Omental fat pad (tissue), 3 donors: ENCODE measurements at regions not wholly inside any gene's neighbourhood (a gene's known extent, or its start where the extent isn't known, plus 50 kb on each side); places are given as distances from the start of the nearest gene placed in this dataset.

Experiments used
- ATAC-seq: fragments of 150-250 bp; one replicate; pipeline ENCODE4 v1.9.1; 2016; ENCODE audit warnings: mild to moderate bottlenecking, moderate library complexity; ENCODE audit not compliant: low FRiP score
- DNase-seq: peaks from one replicate; pipeline ENCODE4 v3.0.0-alpha.2; 2019; ENCODE audit warnings: low spot score
- CTCF ChIP-seq, 3 donors: fragments of 450-650 bp; IDR thresholded peaks; one replicate each; pipeline ENCODE4 v1.5.1; 2016 to 2017; ENCODE audit warnings: antibody characterized with exemption in 3 of 3, mild to moderate bottlenecking in 3 of 3, moderate library complexity in 2 of 3

GRCh38 chr10:128645486-128645885 is 519.3 kb upstream of the MKI67 start:
- TF ChIP-seq CTCF (IDR thresholded peaks at IDR 0.05) = no peak
- ATAC-seq (no peak), DNase-seq (no peak)

GRCh38 chr10:128646956-128647355 is 520.7 kb upstream of the MKI67 start:
- DNase-seq = no peak
- TF ChIP-seq CTCF (IDR thresholded peaks at IDR 0.05) = no peak
- ATAC-seq = no peak

- no peak for ATAC-seq
- no peak for DNase-seq
- no peak for TF ChIP-seq CTCF (IDR thresholded peaks at IDR 0.05)
Observed at GRCh38 chr10:128657548-128657947, 531.3 kb upstream of the MKI67 start.

GRCh38 chr10:128660726-128661125 is 534.5 kb upstream of the MKI67 start:
- DNase-seq (no peak), ATAC-seq (no peak)
- TF ChIP-seq CTCF (IDR thresholded peaks at IDR 0.05) = no peak

GRCh38 chr10:128661404-128662197 is 535.4 kb upstream of the MKI67 start:
- DNase-seq (no peak), ATAC-seq (no peak)
- TF ChIP-seq CTCF (IDR thresholded peaks at IDR 0.05) = no peak

GRCh38 chr10:128662520-128662919 is 536.3 kb upstream of the MKI67 start:
- no peak for ATAC-seq
- no peak for DNase-seq
- TF ChIP-seq CTCF (IDR thresholded peaks at IDR 0.05) = no peak

- DNase-seq (no peak), ATAC-seq (no peak)
- no peak for TF ChIP-seq CTCF (IDR thresholded peaks at IDR 0.05)
Observed at GRCh38 chr10:128664729-128665128, 538.5 kb upstream of the MKI67 start.
